ENCODE measurements at regions not wholly inside any gene's neighbourhood (a gene's known extent, or its start where the extent isn't known, plus 50 kb on each side); places are given as distances from the start of the nearest gene placed in this dataset.

- FAIRE-seq (no peak), DNase-seq (ENCODE audit: insufficient read length, low spot score) (no peak)
- TF ChIP-seq CTCF (IDR thresholded peaks at IDR 0.05; ENCODE audit: insufficient read depth, missing control alignments): no peak
These were observed 349.8 kb downstream of the LPIN1 start for GRCh38 chr2:12096051-12096787.

GRCh38 chr2:12096788-12097449 is 350.5 kb downstream of the LPIN1 start:
- no peak for TF ChIP-seq CTCF (IDR thresholded peaks at IDR 0.05; ENCODE audit: insufficient read depth, missing control alignments)
- no peak for DNase-seq (ENCODE audit: insufficient read length, low spot score)

GRCh38 chr2:12097859-12098258 is 351.4 kb downstream of the LPIN1 start:
- FAIRE-seq (no peak), DNase-seq (ENCODE audit: insufficient read length, low spot score) (no peak)
- no peak for TF ChIP-seq CTCF (IDR thresholded peaks at IDR 0.05; ENCODE audit: insufficient read depth, missing control alignments)

More at GRCh38 chr2:12096788-12097449, 350.5 kb downstream of the LPIN1 start:
- FAIRE-seq: no peak

- no peak for TF ChIP-seq CTCF (IDR thresholded peaks at IDR 0.05; ENCODE audit: insufficient read depth, missing control alignments)
- no peak for DNase-seq (ENCODE audit: insufficient read length, low spot score)
- FAIRE-seq: no peak
These were observed 352.9 kb downstream of the LPIN1 start for GRCh38 chr2:12099374-12099773.

- FAIRE-seq: no peak
- no peak for DNase-seq (ENCODE audit: insufficient read length, low spot score)
- TF ChIP-seq CTCF (IDR thresholded peaks at IDR 0.05; ENCODE audit: insufficient read depth, missing control alignments): no peak
These were observed 356.2 kb downstream of the LPIN1 start for GRCh38 chr2:12102679-12103078.

GRCh38 chr2:12105180-12105579 is 358.7 kb downstream of the LPIN1 start:
- TF ChIP-seq CTCF (IDR thresholded peaks at IDR 0.05; ENCODE audit: insufficient read depth, missing control alignments): no peak
- no peak for FAIRE-seq
- DNase-seq (ENCODE audit: insufficient read length, low spot score): no peak
